CD14-positive monocyte (primary cell): ENCODE measurements at regions not wholly inside any gene's neighbourhood (a gene's known extent, or its start where the extent isn't known, plus 50 kb on each side); places are given as distances from the start of the nearest gene placed in this dataset.

ENCODE experiments used
- DNase-seq, 3 donors: peaks; one replicate each; pipeline ENCODE4 v3.0.0-alpha.2; 2011 to 2022
- H2AFZ ChIP-seq: 2 replicates; pipeline ENCODE4 v1.6.0; 2012; ENCODE audit warnings: mild to moderate bottlenecking, low read depth, low read length, inconsistent platforms; ENCODE audit not compliant: insufficient read depth, poor library complexity, severe bottlenecking
- H3K27ac ChIP-seq, 2 donors: 1 replicate in 1 of 2; 2 replicates in 1 of 2; pipeline ENCODE4 v1.5.1; 2012 to 2013; ENCODE audit warnings: low read length in 2 of 2, control low read depth in 1 of 2, inconsistent platforms in 1 of 2, low read depth in 1 of 2, mild to moderate bottlenecking in 1 of 2
- H3K27me3 ChIP-seq, 2 donors: one replicate each; pipeline versions ENCODE4 v1.6.0 to v1.6.1; 2011 to 2013; ENCODE audit warnings: low read length in 2 of 2; ENCODE audit not compliant: control insufficient read depth in 2 of 2, insufficient read depth in 2 of 2
- H3K36me3 ChIP-seq, 2 donors: replicated peaks in 1 of 2; 1 replicate in 1 of 2; 2 replicates in 1 of 2; pipeline versions ENCODE4 v1.5.1 to v1.6.1; 2012 to 2013; ENCODE audit warnings: low read length in 2 of 2, control low read depth in 1 of 2, inconsistent platforms in 1 of 2, mild to moderate bottlenecking in 1 of 2; ENCODE audit not compliant: insufficient read depth in 2 of 2, control insufficient read depth in 1 of 2
- H3K4me1 ChIP-seq, 2 donors: 1 replicate in 1 of 2; 2 replicates in 1 of 2; pipeline versions ENCODE4 v1.5.1 to v1.6.1; 2012 to 2013; ENCODE audit warnings: low read length in 2 of 2, control low read depth in 1 of 2, inconsistent platforms in 1 of 2, mild to moderate bottlenecking in 1 of 2, moderate library complexity in 1 of 2; ENCODE audit not compliant: insufficient read depth in 2 of 2, control insufficient read depth in 1 of 2
- H3K4me2 ChIP-seq: replicated peaks from 2 replicates; pipeline ENCODE3; 2012; ENCODE audit warnings: low read length, moderate library complexity, mild to moderate bottlenecking; ENCODE audit not compliant: poor library complexity, severe bottlenecking; ENCODE audit errors: extremely low read depth
- H3K4me3 ChIP-seq, 3 experiments: fragments of 200-600 bp in 1 of 3; sonication (generic) in 1 of 3; replicated peaks in 1 of 3; 1 replicate in 2 of 3; 2 replicates in 1 of 3; pipeline ENCODE4 v1.5.1; 2011 to 2013; ENCODE audit warnings: low read length in 3 of 3, mild to moderate bottlenecking in 3 of 3, control low read depth in 2 of 3, low read depth in 2 of 3, inconsistent platforms in 1 of 3, moderate library complexity in 1 of 3
- H3K79me2 ChIP-seq: 2 replicates; pipeline ENCODE4 v1.6.0; 2012; ENCODE audit warnings: mild to moderate bottlenecking, control low read depth, inconsistent platforms, low read length, moderate library complexity; ENCODE audit not compliant: insufficient read depth
- H3K9ac ChIP-seq: 2 replicates; pipeline ENCODE4 v1.6.0; 2017; ENCODE audit warnings: low read length, mild to moderate bottlenecking; ENCODE audit not compliant: insufficient read depth, poor library complexity, severe bottlenecking
- H3K9me3 ChIP-seq, 2 donors: replicated peaks in 1 of 2; 1 replicate in 1 of 2; 2 replicates in 1 of 2; pipeline versions ENCODE4 v1.5.1 to v1.6.1; 2012 to 2013; ENCODE audit warnings: low read length in 2 of 2, control low read depth in 1 of 2; ENCODE audit not compliant: control insufficient read depth in 1 of 2, insufficient read depth in 1 of 2
- H4K20me1 ChIP-seq: 2 replicates; pipeline ENCODE4 v1.6.0; 2012; ENCODE audit warnings: mild to moderate bottlenecking, low read length, control low read depth, moderate library complexity; ENCODE audit not compliant: insufficient read depth
- H3K27ac Mint-ChIP-seq, 7 donors: one replicate each; pipeline ENCODE4 v1.8.0; 2020; ENCODE audit warnings: mild to moderate bottlenecking in 7 of 7, mixed read lengths in 7 of 7, moderate library complexity in 6 of 7, inconsistent platforms in 2 of 7
- H3K27me3 Mint-ChIP-seq, 3 donors: one replicate each; pipeline ENCODE4 v1.8.0; 2021 to 2022; ENCODE audit warnings: low read depth in 3 of 3, mild to moderate bottlenecking in 3 of 3, mixed read lengths in 3 of 3, moderate library complexity in 3 of 3, inconsistent platforms in 1 of 3
- H3K36me3 Mint-ChIP-seq, 2 donors: one replicate each; pipeline ENCODE4 v1.8.0; 2020; ENCODE audit warnings: mixed read lengths in 2 of 2, inconsistent platforms in 1 of 2, mild to moderate bottlenecking in 1 of 2
- H3K4me1 Mint-ChIP-seq: one replicate; pipeline ENCODE4 v1.8.0; 2020; ENCODE audit warnings: mild to moderate bottlenecking, mixed read lengths
- H3K4me3 Mint-ChIP-seq, 2 donors: one replicate each; pipeline ENCODE4 v1.8.0; 2020; ENCODE audit warnings: mild to moderate bottlenecking in 2 of 2, mixed read lengths in 2 of 2, moderate library complexity in 1 of 2
- H3K9me3 Mint-ChIP-seq, 7 donors: one replicate each; pipeline ENCODE4 v1.8.0; 2020 to 2022; ENCODE audit warnings: mixed read lengths in 7 of 7, mild to moderate bottlenecking in 6 of 7, moderate library complexity in 6 of 7, inconsistent platforms in 2 of 7
- CTCF ChIP-seq: fragments of 200-600 bp; IDR thresholded peaks from one replicate; pipeline ENCODE4 v1.8.0; 2022; ENCODE audit warnings: antibody characterized with exemption, mild to moderate bottlenecking
- WGBS: methylation state at CpG from one replicate; pipeline ENCODE4 v1.1.5; 2013; ENCODE audit warnings: missing lambda C conversion rate; ENCODE audit not compliant: insufficient coverage; 5-methylcytosine and 5-hydroxymethylcytosine counted together
- intact Hi-C, 2 donors: fragments of 100-400 bp; cut with micrococcal nuclease; formaldehyde crosslinking; loops; one replicate each; pipeline versions ENCODE4 v1.15.0 to v1.15.1; 2023

GRCh38 chr5:92629574-92629973, 951.4 kb downstream of the NR2F1-AS1 start:
- Mint-ChIP-seq H3K27ac (no peak overlapping the region), H3K9me3 (peaks cover 0 to 11% (median 5%) of the 10 kb centered on the region in 7 donors), H3K4me1 (no peaks in the 10 kb centered on the region), H3K4me3 (no peak overlapping the region), H3K27me3 (no peaks in the 10 kb centered on the region), H3K36me3 (no peaks in the 10 kb centered on the region)
- H3K4me2 ChIP-seq, result no peak overlapping the region
- DNase-seq, result no peak
- no peak overlapping the region for H3K27ac ChIP-seq
- H3K79me2 ChIP-seq, result no peaks in the 10 kb centered on the region
- H3K27me3 ChIP-seq, result no peaks in the 10 kb centered on the region
- H3K4me3 ChIP-seq, result no peak overlapping the region
- no peak overlapping the region for H2AFZ ChIP-seq
- intact Hi-C loops, result no loop called here
- no peaks in the 10 kb centered on the region for H3K36me3 ChIP-seq
- H3K9me3 ChIP-seq, result peaks cover 10 to 12% of the 10 kb centered on the region in 2 donors
- no peaks in the 10 kb centered on the region for H4K20me1 ChIP-seq
- no peaks in the 10 kb centered on the region for H3K4me1 ChIP-seq
- WGBS, result no CpG with 5 or more reads among the region's 1 CpG
- TF ChIP-seq CTCF, result no peak
- no peak overlapping the region for H3K9ac ChIP-seq

DNA sequence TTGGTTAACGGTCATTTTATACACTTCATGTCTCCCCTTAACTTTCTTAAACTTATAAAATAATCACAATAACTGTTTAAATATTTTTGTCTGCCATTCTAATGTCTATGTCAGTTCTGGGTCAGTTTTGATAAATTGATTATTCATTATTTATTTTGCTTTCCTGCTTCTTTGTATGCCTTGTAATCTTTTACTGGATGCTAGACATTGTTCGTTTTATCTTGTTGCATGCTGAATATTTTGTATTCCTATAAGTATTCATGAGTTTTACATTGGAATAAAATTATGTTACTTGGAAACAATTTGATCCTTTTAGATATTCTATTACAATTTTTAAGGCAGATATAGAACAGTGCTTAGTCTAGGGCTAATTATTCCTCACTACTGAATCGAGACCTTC, 952.0 kb downstream of the NR2F1-AS1 start:
- intact Hi-C loops, result no loop called here
- Histone ChIP-seq H3K9me3 (peaks cover 10 to 12% of the 10 kb centered on the region in 2 donors), H2AFZ (no peak overlapping the region), H3K4me3 (no peak overlapping the region), H3K9ac (no peak overlapping the region), H3K79me2 (no peaks in the 10 kb centered on the region), H3K27ac (no peak overlapping the region), H4K20me1 (no peaks in the 10 kb centered on the region), H3K36me3 (no peaks in the 10 kb centered on the region), H3K27me3 (no peaks in the 10 kb centered on the region), H3K4me1 (no peaks in the 10 kb centered on the region), H3K4me2 (no peak overlapping the region)
- WGBS, result 100% methylated on average over 1 of the region's 3 CpGs
- H3K36me3 Mint-ChIP-seq, result no peaks in the 10 kb centered on the region
- no peak for DNase-seq
- no peak for TF ChIP-seq CTCF
- peaks cover 0 to 11% (median 2%) of the 10 kb centered on the region in 7 donors for H3K9me3 Mint-ChIP-seq
- no peak overlapping the region for H3K4me3 Mint-ChIP-seq
- no peak overlapping the region for H3K27ac Mint-ChIP-seq
- no peaks in the 10 kb centered on the region for H3K4me1 Mint-ChIP-seq
- H3K27me3 Mint-ChIP-seq, result peaks cover 0 to under 1% (median 0%) of the 10 kb centered on the region in 3 donors
